ENCODE measurements at regions not wholly inside any gene's neighbourhood (a gene's known extent, or its start where the extent isn't known, plus 50 kb on each side); places are given as distances from the start of the nearest gene placed in this dataset.

DNA sequence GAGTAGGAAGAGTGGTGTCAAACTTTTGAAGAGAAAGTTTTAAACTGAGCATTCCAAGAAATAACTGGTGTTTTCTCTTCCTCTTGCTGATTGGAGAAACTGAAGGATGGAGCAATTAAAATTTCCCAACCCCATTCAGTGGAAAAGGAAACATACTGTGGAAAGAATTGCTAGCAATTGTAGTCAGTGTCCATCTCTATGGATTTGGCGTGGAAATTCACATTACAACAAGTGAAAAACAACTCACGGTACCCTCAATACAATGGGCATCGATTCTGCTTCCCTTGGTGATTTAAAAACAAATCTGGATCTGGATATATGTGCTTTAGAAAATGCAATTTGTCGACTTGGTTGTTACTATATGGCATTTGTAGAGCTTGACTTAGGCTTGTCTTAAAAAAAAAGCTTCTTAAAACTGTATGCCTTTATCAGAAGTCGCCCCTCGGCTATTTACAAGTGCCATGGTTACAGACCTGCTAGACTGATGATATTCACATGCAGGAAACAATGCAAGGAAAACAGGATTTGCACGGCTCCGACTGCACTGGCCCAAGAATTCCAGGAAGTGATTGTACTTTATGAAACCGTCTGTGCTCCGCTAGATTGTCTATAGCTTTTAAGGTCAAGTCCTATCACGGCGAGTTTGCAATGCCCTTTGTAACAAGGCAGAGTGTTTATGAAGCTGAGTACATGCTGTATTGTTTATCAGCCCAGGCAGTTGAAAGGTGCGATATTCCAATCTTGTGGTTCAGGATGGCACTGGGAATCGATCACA is 131.7 kb upstream of the PHACTR1 start:
- peak; percentile 75 for DNase-seq (ENCODE audit: low read depth)

DNA sequence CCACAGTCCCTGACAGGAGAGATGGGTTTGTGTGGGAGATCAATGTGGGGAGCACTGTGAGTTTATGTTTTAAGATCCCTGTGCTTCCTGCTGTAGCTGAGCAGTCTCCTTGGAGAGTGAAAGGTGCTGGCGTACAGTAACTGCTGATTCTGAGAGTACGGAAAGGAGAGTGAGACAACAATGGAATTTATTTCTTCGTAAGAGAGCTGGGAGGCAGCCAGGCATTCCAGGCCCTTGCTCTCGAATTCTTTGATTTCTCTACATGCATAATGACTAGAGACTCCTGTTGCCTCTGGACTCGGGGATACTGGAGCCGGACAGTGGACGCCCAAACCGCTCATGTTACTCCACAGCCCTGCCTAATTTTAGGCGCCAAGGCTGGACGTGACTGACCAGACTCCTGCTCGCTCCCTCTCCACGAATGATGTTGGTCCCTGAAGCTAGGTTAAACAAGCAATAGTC is 131.0 kb upstream of the PHACTR1 start:
- DNase-seq (ENCODE audit: low read depth), result peak; percentile 77

DNA sequence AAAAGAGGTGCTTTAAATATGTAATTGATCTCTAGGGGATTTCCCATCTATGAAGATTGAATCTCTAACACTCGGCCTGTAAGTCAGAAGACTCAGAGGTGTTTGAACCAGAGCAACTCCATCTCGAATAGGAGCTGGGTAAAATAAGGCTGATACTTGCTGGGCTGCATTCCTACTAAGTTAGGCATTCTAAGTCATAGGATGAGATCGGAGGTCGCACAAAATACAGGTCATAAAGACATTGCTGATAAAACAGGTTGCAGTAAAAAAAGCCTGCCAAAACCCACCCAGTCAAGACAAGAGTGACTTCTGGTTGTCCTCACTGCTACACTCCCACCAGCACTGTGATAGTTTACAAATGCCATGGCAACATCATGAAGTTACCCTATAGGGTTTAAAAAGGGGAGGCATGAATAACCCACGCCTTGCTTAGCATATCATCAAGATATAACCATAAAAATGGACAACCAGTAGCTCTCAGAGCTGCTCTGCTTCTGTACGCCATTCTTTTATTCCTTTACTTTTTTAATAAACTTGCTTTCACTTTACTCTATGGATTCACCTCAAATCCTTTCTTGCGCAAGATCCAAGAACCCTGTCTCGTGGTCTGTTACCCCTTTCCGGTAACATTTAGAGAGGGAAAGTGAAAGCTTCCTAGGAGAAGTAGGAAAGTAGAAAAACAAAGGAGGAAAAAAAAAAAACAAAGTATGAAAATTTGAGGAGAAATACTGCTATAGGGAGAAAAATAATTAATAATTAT is 129.7 kb upstream of the PHACTR1 start:
- peak; percentile 76 for DNase-seq (ENCODE audit: low read depth)

DNA sequence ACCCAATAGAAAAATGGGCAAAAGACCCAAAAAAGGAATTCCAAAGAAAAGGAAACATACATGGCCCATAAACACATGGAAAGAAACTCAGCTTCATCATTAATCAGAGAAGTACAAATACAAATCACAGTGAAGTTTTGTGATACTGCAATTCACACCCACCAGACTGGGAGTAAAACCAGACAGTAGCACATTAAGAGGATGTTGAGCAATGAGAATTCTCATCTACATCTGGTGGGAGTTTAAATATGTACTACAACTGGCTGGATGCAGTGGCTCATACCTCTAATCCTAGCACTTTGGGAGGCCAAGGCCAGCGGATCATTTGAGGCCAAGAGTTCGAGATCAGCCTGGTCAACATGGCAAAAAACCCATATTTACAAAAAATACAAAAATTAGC is 125.7 kb upstream of the PHACTR1 start:
- DNase-seq (ENCODE audit: low read depth), result no peak

DNA sequence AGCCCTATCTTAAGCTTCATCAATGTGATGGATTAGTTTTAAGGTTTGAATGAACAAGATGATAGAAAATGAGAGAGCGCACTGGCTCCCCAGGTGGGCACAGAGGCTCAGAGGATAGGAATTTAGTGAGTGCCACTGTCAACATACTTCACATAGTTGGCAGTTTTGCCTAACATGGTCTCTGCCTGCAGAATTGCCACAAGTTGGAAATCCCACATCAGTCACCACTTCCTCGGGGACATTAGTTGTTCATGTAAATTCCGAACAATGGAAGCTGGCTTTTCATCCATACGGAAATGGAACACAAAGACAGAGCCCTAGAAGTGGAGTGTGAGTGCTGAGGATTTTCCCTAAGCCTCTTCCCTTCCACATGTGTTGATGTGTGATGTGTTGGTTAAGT is 123.9 kb upstream of the PHACTR1 start:
- DNase-seq (ENCODE audit: low read depth), result peak; percentile 75

DNA sequence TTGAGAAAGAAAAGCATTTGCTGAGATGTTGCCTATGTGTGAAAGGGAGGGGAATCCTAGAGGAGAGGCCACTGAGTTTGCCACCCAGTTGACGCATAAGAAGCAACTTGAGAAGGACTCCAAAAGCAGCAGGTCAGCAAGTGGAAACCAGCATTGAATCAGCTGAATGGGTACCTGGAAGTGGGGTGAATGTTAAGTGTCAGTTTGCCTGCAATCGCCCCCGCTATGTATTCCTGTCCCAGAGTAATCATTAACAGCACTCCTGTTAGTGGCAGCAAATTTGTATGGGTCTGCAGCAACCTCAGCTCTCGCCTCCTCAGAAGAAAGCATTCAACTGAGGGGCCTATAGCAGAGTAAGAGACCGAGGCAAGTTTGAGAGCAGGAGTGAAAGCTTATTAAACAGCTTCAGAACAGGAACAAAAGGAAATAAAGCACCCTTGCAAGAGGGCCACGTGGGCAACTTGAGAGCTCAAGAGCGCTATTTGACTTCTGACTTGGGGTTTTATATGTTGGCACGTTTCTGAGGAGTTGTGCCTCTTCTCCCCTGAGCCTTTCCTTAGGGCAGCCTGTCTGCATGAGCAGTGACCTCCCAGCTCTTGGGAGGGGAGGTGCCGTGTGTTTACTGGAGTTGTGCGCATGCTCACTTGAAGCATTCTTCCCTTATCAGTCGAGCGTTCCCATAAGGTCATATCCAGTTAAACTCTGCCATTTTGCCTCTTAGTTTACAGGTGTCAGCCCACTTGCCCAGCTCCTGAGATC is 122.6 kb upstream of the PHACTR1 start:
- no peak for DNase-seq (ENCODE audit: low read depth)

DNA sequence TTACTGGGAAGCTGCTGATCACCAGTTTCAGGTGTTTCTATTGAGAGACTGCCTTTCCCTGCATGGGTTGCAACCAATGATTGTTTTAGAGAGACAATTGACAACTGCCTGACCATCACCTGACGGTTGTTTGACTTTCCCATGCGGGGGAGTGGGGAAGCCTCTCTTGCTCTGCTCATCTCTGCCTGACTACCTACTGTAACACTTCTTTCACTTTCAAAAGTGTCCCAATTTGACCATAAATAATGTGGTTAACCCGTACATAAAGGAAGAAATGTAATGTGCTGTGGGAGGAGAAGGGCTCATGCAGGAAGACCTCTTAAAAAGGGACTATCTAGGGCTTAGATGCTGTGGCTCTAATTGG is 122.1 kb upstream of the PHACTR1 start:
- no peak for DNase-seq (ENCODE audit: low read depth)

DNA sequence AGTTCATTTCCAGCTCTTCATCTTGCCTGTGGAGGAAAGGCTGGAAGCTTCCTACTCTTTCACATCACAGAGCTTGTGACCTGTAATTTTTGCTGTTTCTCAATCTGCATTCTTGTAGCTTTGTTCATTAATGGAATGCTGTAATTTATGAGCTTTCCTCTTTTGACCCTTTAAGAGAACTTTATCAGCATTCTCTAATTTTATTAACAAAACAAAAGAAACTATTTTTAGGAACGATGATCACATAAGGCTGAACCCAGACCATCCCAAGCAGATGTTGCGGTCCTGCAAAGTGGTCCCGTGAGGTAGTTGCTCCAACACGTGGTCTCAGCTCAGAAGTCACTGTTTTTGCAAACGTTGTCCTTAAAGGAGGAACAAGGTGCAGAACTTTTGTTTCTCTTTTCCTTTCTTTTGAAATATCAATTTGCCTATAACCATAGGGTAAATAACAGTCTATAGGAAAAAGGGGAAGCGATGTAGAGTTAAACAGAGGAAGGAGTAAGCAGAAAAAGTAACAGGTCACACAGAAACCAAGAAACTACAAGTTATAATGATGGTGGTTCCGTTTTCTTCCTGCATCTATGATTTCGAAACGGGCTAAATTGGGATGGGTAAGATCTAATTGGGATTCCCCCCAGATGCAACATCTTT is 121.3 kb upstream of the PHACTR1 start:
- DNase-seq (ENCODE audit: low read depth), result peak; percentile 55

DNA sequence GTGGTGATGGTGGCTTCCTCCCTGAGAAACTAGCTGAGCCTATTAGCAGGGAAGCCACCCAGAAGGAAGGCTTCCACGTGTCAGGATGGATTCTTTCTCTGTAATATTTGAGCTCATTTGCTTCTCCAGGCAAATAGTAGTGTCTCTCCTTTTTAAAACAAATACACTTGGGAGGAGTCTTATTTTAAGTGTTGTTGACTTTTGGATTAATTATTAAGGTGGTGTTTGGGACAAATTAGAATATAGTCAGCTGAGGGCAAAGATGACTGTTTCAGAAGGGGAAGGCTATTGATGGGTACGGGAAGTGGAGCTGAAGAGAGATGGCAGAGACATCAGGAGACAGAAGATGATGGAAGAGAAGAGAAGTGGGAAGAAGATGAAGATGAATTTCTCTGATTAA is 119.8 kb upstream of the PHACTR1 start:
- DNase-seq (ENCODE audit: low read depth), result no peak

DNA sequence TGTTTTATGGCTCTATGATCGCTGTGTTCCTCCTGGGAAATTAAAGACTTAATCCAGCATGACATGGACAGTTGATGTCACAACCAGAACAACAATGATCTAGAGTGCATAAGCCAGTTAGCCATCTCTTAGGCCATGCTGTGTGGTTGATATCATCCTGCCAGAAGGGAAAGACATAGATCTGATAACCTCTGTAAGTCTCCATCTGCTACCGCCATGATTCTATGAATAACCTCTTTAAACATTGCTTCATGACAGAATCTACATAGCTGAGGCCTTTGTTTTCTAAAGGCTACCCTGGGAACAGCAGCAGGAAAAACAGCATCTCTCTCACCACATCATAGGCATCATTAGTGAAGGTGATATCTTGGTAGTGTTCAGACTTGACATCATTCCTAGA is 117.6 kb upstream of the PHACTR1 start:
- no peak for DNase-seq (ENCODE audit: low read depth)

DNA sequence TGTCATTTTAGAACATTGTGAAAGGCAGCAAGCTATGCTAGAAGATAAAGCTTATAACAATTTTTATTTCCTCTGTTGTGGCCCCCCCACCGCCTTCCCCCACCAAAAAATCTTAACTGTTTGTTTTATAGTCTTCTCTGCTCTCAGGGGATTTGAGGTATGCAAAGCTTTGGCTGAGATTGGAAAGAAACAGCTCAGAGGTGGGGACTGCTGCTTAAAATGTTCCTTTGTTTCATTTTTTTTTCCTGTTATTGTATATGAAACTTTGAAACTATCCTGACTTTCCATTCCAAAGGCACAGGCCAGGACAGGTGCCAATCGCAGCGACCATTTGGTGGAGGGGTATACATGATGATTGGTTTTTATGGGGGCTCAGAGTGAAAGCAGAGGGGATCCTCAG is 114.7 kb upstream of the PHACTR1 start:
- no peak for DNase-seq (ENCODE audit: low read depth)

DNA sequence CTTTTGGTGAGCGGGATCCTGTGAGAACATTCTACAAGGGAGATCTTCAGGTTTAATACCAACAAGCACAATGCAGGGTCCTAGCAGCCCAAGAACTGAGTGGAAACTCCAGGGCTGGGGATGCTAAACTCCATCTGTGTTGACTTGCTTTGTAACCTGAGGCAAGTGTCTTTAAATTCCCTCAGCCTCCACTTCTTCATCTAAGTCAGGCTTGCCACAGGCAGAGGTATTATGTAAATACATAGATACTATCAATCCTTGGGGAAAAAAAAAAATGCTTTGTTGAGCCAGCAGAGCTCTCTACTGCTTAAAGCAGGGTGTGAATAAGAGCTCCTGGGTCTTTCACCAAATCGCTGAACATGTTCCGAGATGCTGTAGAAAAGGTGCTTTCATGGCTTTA is 114.2 kb upstream of the PHACTR1 start:
- peak; percentile 37 for DNase-seq (ENCODE audit: low read depth)

DNA sequence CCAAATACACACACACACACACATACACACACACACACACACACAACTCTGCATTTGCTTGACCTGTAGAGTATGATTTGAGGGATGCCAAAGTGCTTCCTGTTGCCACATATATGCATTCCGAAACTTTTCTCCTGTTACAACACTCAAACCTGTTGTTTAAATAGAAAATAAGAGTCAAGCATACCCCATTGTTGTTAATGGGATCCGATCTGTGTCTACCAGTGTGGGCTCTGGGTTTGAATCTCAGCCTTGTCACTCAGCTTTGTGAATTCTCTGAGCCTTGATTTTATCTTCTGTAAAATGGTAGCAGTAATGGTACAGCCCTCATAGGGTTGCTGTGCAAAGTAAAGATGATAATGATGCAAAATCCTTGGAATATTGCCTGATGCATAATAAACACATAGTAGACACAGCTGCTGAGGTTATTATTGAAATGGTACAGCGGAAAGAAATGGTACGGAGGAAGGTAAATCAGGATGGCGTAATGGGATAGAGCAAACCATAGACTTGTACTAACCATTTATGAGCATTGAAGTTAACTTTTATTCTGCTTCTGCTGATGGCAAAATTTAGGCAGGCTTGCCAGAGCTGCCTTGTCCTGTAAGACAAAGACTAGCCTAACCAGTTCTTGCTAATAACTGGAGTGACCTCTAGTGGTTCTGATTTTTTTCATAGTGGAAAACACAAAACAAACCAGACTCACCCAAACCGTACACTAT is 113.5 kb upstream of the PHACTR1 start:
- peak; percentile 71 for DNase-seq (ENCODE audit: low read depth)

DNA sequence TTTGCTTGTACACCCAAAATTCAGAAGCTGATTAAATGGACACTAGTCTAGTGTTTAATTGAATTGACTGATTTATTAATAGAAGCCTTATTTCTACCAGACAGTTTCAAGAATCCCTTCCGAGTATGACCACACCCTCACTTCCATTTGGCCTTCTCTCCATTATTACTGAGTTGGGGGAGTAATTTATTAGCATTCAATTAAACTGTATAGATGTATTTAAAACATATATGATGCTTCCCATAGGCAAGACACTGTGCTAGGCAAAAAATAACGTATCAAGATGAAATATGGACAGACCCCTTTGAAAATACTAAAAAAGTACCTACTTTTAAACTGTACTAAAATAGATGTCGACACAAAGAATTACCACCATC is 112.9 kb upstream of the PHACTR1 start:
- DNase-seq (ENCODE audit: low read depth), result no peak

DNA sequence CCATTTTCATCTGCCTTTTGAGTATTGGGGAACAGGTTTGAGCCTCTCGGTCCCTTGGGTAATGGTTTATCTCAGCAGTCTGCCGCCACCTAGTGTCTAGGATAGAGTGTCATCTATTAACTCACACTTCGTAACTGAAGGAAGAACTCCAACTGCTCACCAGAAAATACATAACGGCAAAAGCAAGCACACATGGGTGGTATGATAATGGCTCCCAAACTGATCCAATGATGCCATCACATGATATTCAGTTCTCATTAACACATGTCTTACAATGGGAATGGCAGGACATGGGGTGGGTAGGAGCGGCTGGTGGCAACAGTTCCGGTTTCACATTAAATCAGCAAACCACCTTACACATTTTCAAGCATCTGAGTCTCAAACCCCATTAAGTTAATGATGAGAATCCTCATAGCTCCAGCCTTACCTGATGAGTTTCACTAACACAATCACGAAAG is 110.7 kb upstream of the PHACTR1 start:
- peak; percentile 73 for DNase-seq (ENCODE audit: low read depth)

DNA sequence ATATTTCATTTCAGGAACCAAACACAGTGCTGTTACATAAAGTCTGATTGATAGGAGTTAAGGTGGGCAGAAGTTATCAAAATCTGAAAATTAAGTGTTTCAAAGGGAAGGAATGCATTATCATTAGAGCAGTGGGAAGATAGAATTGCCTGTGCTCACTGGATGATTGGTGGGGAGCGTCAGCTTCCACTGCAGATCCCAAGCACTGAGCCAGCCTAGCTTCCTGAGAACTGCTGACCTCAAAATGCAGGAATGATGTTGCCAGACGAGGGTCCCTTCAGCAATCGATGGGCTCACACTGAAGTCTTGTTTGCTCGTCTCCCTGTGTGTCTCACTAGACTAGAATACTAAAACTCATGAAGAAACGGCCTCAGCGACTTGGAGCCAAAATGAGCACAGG is 110.0 kb upstream of the PHACTR1 start:
- no peak for DNase-seq (ENCODE audit: low read depth)

DNA sequence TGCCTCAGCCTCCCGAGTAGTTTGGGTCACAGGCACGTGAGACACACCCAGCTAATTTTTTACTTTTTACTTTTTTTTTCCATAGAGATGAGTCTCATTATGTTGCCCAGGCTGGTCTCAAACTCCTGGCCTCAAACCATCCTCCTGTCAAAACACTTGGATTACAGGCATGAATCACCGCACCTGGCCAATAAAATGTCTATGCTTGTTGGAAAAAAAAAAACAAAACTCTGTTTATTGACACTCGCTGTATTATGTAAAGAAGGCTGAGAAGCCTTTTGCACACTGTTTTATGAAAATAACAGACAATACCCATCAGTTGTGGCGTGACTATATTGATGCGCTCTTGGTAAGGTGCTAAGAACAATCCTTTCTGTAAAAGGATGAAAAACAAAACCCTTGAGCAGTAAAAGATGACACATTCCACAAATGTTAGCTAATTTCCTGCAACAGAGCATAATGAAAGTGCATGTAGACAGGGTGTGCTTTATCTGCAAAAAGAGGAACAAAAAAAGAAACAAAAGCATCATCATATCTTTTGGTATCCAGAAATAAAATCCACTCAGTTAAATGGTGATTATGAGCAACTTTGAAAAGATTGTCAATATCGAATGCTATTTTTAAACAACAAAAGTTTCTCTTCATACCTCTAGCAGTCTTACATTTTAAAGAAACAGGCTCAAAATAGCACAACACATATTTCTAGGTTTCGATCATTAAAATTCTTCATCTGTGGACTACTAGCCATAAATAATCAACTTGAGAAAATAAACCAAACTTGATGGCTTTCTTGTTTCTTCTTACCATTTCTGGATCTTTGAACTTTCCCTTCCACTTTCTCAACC is 108.3 kb upstream of the PHACTR1 start:
- peak; percentile 56 for DNase-seq (ENCODE audit: low read depth)

DNA sequence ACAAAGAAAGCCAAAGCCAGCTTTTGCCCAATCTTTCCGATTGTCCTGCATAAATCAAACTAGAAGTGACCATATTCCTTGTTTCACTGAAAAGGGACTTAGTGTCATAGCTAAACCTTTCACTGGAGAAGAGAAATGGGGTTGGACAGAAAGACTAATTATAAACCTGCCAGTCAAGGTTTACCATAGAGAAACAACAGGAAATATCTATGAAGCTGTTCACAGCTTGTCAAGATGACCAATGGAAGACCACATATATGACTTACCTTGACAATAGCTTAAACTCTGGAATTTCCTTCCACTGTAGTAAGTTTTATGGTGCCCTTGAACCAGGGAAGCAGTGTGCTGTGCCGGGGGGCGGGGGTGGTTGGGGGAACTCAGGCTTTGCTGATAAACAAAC is 107.7 kb upstream of the PHACTR1 start:
- DNase-seq (ENCODE audit: low read depth), result no peak

DNA sequence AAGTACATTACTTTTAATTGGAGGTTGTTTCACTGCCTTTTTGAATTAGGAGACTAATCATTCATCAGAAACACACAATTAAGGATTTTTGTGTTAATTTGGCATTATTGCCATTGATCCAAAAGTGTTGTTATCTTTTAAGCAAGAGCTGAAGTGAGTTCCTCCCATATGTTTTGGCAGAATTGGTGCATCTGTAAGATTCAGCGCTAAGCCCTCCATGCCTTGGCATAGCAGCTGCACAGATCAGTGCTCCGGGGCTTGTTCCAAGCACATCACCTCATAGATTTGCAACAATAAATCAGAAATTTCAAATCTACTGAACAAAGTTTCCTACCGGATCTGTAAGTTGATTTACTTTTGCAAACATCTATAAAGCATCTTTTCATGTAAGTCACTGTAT is 106.8 kb upstream of the PHACTR1 start:
- no peak for DNase-seq (ENCODE audit: low read depth)

DNA sequence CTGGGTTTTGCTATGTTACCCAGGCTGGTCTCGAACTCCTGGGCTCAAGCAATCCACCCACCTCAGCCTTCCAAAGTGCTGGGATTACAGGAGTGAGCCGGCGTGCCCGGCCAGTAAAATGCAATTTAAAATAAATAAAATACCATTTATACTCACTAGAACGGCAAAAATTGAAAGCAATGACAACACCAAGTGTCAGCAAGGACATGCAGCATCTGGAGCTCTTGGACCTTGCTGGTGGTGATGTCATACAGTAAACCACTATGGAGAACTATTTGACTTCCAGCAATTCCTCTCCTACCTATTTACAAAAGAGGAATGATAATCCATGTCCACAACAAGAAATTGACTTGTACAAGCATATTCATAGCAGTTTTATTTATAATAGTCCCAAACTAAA is 105.7 kb upstream of the PHACTR1 start:
- no peak for DNase-seq (ENCODE audit: low read depth)

All from RPMI7951 (cell line).